Panc1 (cell line): ENCODE measurements at regions not wholly inside any gene's neighbourhood (a gene's known extent, or its start where the extent isn't known, plus 50 kb on each side); places are given as distances from the start of the nearest gene placed in this dataset.

Source experiments
- ATAC-seq: fragments of 200-7000 bp; cut with Tn5 transposase; 2 replicates; pipeline ENCODE4 v1.9.1; 2020; ENCODE audit warnings: mild to moderate bottlenecking, moderate library complexity
- BruUV-seq: library from RNA; stranded (reverse); fragments of 400-500 nt; replicated peaks from 2 replicates; lab custom pipeline; 2021; lab: Mats Ljungman, UMichigan
- CTCF ChIA-PET: fragments of 300-600 bp; sonication (Branson Sonifier 250); formaldehyde crosslinking; loops from one replicate; lab custom pipeline; 2022; ENCODE audit warnings: antibody characterized with exemption; lab: Charles Lee
- POLR2A ChIA-PET: fragments of 300-600 bp; sonication (Branson Sonifier 250); formaldehyde crosslinking; loops from one replicate; lab custom pipeline; 2022; ENCODE audit warnings: antibody characterized with exemption; lab: Charles Lee
- DNase-seq: peaks from one replicate; pipeline ENCODE4 v3.0.0-alpha.2; 2010; ENCODE audit warnings: low read depth, low spot score
- H3K27ac ChIP-seq: 2 replicates; pipeline ENCODE4 v1.5.1; 2011; ENCODE audit warnings: mild to moderate bottlenecking, low read length, inconsistent platforms
- H3K27me3 ChIP-seq: fragments of 200-500 bp; sonication (Bioruptor generic); 2 replicates; pipeline ENCODE4 v1.6.0; 2014; ENCODE audit warnings: low read length, inconsistent platforms; ENCODE audit not compliant: control insufficient read depth, insufficient read depth
- H3K36me3 ChIP-seq: fragments of 200-500 bp; sonication (Bioruptor generic); 2 replicates; pipeline ENCODE4 v1.5.1; 2014; ENCODE audit warnings: inconsistent platforms, mild to moderate bottlenecking, low read length, moderate library complexity; ENCODE audit not compliant: control insufficient read depth, insufficient read depth
- H3K4me1 ChIP-seq: 2 replicates; pipeline ENCODE4 v1.5.1; 2011; ENCODE audit warnings: inconsistent platforms, mild to moderate bottlenecking, low read length, moderate library complexity; ENCODE audit not compliant: control insufficient read depth, insufficient read depth
- H3K4me3 ChIP-seq, 2 experiments: 2 replicates each; pipeline ENCODE4 v1.5.1; 2011 to 2012; ENCODE audit warnings: low read depth in 2 of 2, low read length in 2 of 2, mild to moderate bottlenecking in 2 of 2, inconsistent platforms in 1 of 2, moderate library complexity in 1 of 2
- H3K9me3 ChIP-seq: fragments of 200-500 bp; sonication (Bioruptor generic); 2 replicates; pipeline ENCODE4 v1.5.1; 2014; ENCODE audit warnings: low read depth, mild to moderate bottlenecking, inconsistent platforms, low read length, moderate library complexity; ENCODE audit not compliant: control insufficient read depth, insufficient read depth
- POLR2AphosphoS5 ChIP-seq: IDR thresholded peaks from 2 replicates; pipeline ENCODE4 v1.6.1; 2012; ENCODE audit warnings: mild to moderate bottlenecking, low read depth, low read length, moderate library complexity
- SIN3A ChIP-seq: IDR thresholded peaks from 2 replicates; pipeline ENCODE4 v1.6.1; 2012; ENCODE audit warnings: low read depth, mild to moderate bottlenecking, low read length, moderate library complexity, borderline replicate concordance; ENCODE audit not compliant: insufficient read depth
- TCF7L2 ChIP-seq: IDR thresholded peaks from 2 replicates; pipeline ENCODE4 v1.6.1; 2011; ENCODE audit warnings: mild to moderate bottlenecking, low read depth, low read length, inconsistent platforms
- in situ Hi-C: cut with HindIII; loops from 2 replicates; pipeline ENCODE4 v1.10.0; 2016; ENCODE audit warnings: low sequenced_read_pairs, low pct_unique_long_range_greater_than_20kb
- intact Hi-C: fragments of 100-400 bp; cut with micrococcal nuclease; formaldehyde crosslinking; loops from one replicate; pipeline ENCODE4 v1.10.0; 2022; ENCODE audit not compliant: unreplicated experiment
- TF ChIP-seq, protein P1 (sequence below): fragments of 450-650 bp; IDR thresholded peaks from 2 replicates; pipeline ENCODE4 v1.5.1; 2017; ENCODE audit warnings: mild to moderate bottlenecking
- TF ChIP-seq, protein P2 (sequence below), 2 experiments: IDR thresholded peaks; 2 replicates each; pipeline ENCODE4 v1.6.1; 2011 to 2012; ENCODE audit warnings: low read depth in 2 of 2, control low read depth in 1 of 2, low read length in 1 of 2, mild to moderate bottlenecking in 1 of 2, moderate library complexity in 1 of 2; ENCODE audit not compliant: insufficient read depth in 1 of 2

DNA sequence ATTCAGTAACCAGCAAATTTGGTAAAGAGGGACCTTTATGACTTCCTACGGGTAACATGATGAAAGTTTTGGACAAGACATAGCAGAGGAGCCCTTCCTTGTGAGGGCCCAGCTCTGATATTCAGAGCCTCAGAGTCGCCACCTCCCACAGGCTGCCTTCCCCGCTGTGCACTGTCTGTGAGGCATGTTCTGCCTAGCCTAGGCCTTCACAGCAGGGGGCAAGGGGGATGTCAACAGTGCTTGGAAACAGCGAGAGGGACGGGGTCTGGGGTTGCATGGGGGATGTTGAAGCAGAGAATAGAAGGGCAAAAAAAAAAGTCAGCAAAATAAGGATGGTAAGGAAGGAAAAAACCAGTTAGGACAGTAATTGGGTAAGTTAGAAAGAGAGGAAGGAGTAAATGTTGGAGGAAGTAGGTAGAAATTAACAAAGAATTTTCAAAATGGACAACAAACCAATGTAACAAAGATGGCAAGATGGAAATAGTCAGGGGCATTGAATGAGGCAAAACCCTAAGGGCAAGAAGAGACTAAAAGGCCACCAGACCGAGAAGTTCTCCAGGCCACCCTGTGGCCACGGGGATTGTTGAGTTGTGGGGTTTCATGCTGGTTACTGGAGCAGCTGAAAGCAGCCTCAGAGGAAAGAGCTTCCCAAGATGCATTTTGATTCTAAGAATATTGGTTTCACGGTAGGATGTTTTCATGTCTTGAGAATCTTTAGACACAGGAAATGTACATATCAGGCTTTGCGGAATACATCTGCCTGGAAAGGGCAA, 139.8 kb downstream of the LY86 start:
- no peak for TF ChIP-seq SIN3A
- TF ChIP-seq, protein P1, sequence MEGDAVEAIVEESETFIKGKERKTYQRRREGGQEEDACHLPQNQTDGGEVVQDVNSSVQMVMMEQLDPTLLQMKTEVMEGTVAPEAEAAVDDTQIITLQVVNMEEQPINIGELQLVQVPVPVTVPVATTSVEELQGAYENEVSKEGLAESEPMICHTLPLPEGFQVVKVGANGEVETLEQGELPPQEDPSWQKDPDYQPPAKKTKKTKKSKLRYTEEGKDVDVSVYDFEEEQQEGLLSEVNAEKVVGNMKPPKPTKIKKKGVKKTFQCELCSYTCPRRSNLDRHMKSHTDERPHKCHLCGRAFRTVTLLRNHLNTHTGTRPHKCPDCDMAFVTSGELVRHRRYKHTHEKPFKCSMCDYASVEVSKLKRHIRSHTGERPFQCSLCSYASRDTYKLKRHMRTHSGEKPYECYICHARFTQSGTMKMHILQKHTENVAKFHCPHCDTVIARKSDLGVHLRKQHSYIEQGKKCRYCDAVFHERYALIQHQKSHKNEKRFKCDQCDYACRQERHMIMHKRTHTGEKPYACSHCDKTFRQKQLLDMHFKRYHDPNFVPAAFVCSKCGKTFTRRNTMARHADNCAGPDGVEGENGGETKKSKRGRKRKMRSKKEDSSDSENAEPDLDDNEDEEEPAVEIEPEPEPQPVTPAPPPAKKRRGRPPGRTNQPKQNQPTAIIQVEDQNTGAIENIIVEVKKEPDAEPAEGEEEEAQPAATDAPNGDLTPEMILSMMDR = no peak
- TF ChIP-seq, protein P2, sequence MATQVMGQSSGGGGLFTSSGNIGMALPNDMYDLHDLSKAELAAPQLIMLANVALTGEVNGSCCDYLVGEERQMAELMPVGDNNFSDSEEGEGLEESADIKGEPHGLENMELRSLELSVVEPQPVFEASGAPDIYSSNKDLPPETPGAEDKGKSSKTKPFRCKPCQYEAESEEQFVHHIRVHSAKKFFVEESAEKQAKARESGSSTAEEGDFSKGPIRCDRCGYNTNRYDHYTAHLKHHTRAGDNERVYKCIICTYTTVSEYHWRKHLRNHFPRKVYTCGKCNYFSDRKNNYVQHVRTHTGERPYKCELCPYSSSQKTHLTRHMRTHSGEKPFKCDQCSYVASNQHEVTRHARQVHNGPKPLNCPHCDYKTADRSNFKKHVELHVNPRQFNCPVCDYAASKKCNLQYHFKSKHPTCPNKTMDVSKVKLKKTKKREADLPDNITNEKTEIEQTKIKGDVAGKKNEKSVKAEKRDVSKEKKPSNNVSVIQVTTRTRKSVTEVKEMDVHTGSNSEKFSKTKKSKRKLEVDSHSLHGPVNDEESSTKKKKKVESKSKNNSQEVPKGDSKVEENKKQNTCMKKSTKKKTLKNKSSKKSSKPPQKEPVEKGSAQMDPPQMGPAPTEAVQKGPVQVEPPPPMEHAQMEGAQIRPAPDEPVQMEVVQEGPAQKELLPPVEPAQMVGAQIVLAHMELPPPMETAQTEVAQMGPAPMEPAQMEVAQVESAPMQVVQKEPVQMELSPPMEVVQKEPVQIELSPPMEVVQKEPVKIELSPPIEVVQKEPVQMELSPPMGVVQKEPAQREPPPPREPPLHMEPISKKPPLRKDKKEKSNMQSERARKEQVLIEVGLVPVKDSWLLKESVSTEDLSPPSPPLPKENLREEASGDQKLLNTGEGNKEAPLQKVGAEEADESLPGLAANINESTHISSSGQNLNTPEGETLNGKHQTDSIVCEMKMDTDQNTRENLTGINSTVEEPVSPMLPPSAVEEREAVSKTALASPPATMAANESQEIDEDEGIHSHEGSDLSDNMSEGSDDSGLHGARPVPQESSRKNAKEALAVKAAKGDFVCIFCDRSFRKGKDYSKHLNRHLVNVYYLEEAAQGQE (IDR thresholded peaks at IDR 0.05; ENCODE audit: insufficient read depth in 1 of 2, low read depth in 2 of 2, low read length in 1 of 2) = no peak
- TF ChIP-seq POLR2AphosphoS5 = no peak
- no peak for TF ChIP-seq TCF7L2
- in situ Hi-C loops = no loop called here
- no peak overlapping the region for H3K27ac ChIP-seq
- no TSS peak for BruUV-seq
- H3K27me3 ChIP-seq = no peaks in the 10 kb centered on the region; the same call in 1 of the 2 replicates
- peaks cover 3% of the 10 kb centered on the region; the same call in 1 of the 2 replicates for H3K4me1 ChIP-seq
- intact Hi-C loops = no loop called here
- DNase-seq (no peak), ATAC-seq (no peak)
- H3K4me3 ChIP-seq = no peak overlapping the region
- no peaks in the 10 kb centered on the region for H3K9me3 ChIP-seq
- ChIA-PET CTCF (no interaction called here), POLR2A (no interaction called here)
- no peaks in the 10 kb centered on the region for H3K36me3 ChIP-seq

DNA sequence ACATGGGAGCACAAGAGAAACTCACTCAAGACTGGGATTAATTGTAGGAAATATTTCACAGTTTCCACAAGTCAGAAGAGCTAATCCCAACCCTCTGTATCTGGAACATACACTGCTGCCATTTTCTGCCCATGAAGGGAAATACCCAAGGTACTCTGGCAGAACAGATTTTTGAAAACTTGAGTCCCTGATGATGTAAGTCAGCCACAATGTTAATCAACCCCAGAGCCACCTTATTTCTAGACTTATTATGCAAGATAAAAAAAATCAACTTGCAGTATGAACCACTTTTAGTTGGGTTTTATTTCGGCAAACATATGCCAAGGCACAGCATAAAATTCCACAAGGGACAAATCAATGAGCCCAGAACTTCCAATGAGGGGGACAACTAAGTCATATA, 141.5 kb downstream of the LY86 start:
- Histone ChIP-seq H3K4me1 (no peaks in the 10 kb centered on the region), H3K27me3 (no peaks in the 10 kb centered on the region), H3K9me3 (no peaks in the 10 kb centered on the region), H3K4me3 (no peak overlapping the region), H3K27ac (no peak overlapping the region), H3K36me3 (no peaks in the 10 kb centered on the region)
- no peak for TF ChIP-seq SIN3A
- TF ChIP-seq, protein P1 = no peak
- TF ChIP-seq TCF7L2 = no peak
- TF ChIP-seq, protein P2 (IDR thresholded peaks at IDR 0.05; ENCODE audit: insufficient read depth in 1 of 2, low read depth in 2 of 2, low read length in 1 of 2) = no peak
- no TSS peak for BruUV-seq
- in situ Hi-C loops = no loop called here
- no peak for ATAC-seq
- DNase-seq = no peak
- intact Hi-C loops = no loop called here
- POLR2A ChIA-PET = no interaction called here
- CTCF ChIA-PET = no interaction called here
